ENCODE measurements at regions not wholly inside any gene's neighbourhood (a gene's known extent, or its start where the extent isn't known, plus 50 kb on each side); places are given as distances from the start of the nearest gene placed in this dataset.

GRCh38 chr3:66107855-66108254, 69.1 kb upstream of the MAGI1 start:
- TF ChIP-seq CTCF (IDR thresholded peaks at IDR 0.05; ENCODE audit: unreplicated experiment): no peak
- Mint-ChIP-seq H3K4me3 (ENCODE audit: low read depth) (no peak overlapping the region), H3K9me3 (ENCODE audit: low read depth) (no peaks in the 10 kb centered on the region), H3K36me3 (ENCODE audit: insufficient read depth) (no peaks in the 10 kb centered on the region), H3K27me3 (no peaks in the 10 kb centered on the region), H3K4me1 (ENCODE audit: low read depth) (peaks cover 8% of the 10 kb centered on the region), H3K27ac (no peak overlapping the region)
- no peak for DNase-seq (ENCODE audit: low spot score, unreplicated experiment)

GRCh38 chr3:66106788-66107187, 68.1 kb upstream of the MAGI1 start:
- Mint-ChIP-seq H3K9me3 (ENCODE audit: low read depth) (no peaks in the 10 kb centered on the region), H3K27me3 (no peaks in the 10 kb centered on the region), H3K27ac (no peak overlapping the region), H3K4me1 (ENCODE audit: low read depth) (peaks cover 8% of the 10 kb centered on the region), H3K4me3 (ENCODE audit: low read depth) (no peak overlapping the region), H3K36me3 (ENCODE audit: insufficient read depth) (no peaks in the 10 kb centered on the region)
- TF ChIP-seq CTCF (IDR thresholded peaks at IDR 0.05; ENCODE audit: unreplicated experiment): no peak
- no peak for DNase-seq (ENCODE audit: low spot score, unreplicated experiment)

- H3K9me3 Mint-ChIP-seq (ENCODE audit: low read depth): no peaks in the 10 kb centered on the region
- H3K36me3 Mint-ChIP-seq (ENCODE audit: insufficient read depth): no peaks in the 10 kb centered on the region
- TF ChIP-seq CTCF (IDR thresholded peaks at IDR 0.05; ENCODE audit: unreplicated experiment): no peak
- no peak overlapping the region for H3K4me3 Mint-ChIP-seq (ENCODE audit: low read depth)
- H3K4me1 Mint-ChIP-seq (ENCODE audit: low read depth): peaks cover 8% of the 10 kb centered on the region
- no peak overlapping the region for H3K27ac Mint-ChIP-seq
- H3K27me3 Mint-ChIP-seq: no peaks in the 10 kb centered on the region
- DNase-seq (ENCODE audit: low spot score, unreplicated experiment): no peak
These were observed 65.8 kb upstream of the MAGI1 start for GRCh38 chr3:66104535-66104934.

GRCh38 chr3:66103729-66104128, 65.0 kb upstream of the MAGI1 start:
- H3K36me3 Mint-ChIP-seq (ENCODE audit: insufficient read depth): no peaks in the 10 kb centered on the region

GRCh38 chr3:66101901-66102300, 63.2 kb upstream of the MAGI1 start:
- H3K4me3 Mint-ChIP-seq (ENCODE audit: low read depth): no peak overlapping the region
- H3K27ac Mint-ChIP-seq: no peak overlapping the region
- H3K4me1 Mint-ChIP-seq (ENCODE audit: low read depth): peaks cover 4% of the 10 kb centered on the region
- no peaks in the 10 kb centered on the region for H3K27me3 Mint-ChIP-seq
- no peaks in the 10 kb centered on the region for H3K36me3 Mint-ChIP-seq (ENCODE audit: insufficient read depth)
- no peak for DNase-seq (ENCODE audit: low spot score, unreplicated experiment)
- TF ChIP-seq CTCF (IDR thresholded peaks at IDR 0.05; ENCODE audit: unreplicated experiment): no peak
- no peaks in the 10 kb centered on the region for H3K9me3 Mint-ChIP-seq (ENCODE audit: low read depth)

More at GRCh38 chr3:66103729-66104128, 65.0 kb upstream of the MAGI1 start:
- H3K4me1 Mint-ChIP-seq (ENCODE audit: low read depth): peaks cover 8% of the 10 kb centered on the region
- no peak for DNase-seq (ENCODE audit: low spot score, unreplicated experiment)
- H3K27ac Mint-ChIP-seq: no peak overlapping the region
- H3K4me3 Mint-ChIP-seq (ENCODE audit: low read depth): no peak overlapping the region
- no peaks in the 10 kb centered on the region for H3K9me3 Mint-ChIP-seq (ENCODE audit: low read depth)
- no peak for TF ChIP-seq CTCF (IDR thresholded peaks at IDR 0.05; ENCODE audit: unreplicated experiment)
- no peaks in the 10 kb centered on the region for H3K27me3 Mint-ChIP-seq
